PC-9 (cell line): ENCODE measurements at regions not wholly inside any gene's neighbourhood (a gene's known extent, or its start where the extent isn't known, plus 50 kb on each side); places are given as distances from the start of the nearest gene placed in this dataset.

Experiments used
- BruUV-seq: library from RNA; stranded (reverse); fragments of 400-500 nt; replicated peaks from 2 replicates; lab custom pipeline; 2021; lab: Mats Ljungman, UMichigan
- CTCF ChIA-PET: fragments of 300-600 bp; sonication (Branson Sonifier 250); formaldehyde crosslinking; loops from one replicate; lab custom pipeline; 2022; ENCODE audit warnings: antibody characterized with exemption; lab: Charles Lee
- POLR2A ChIA-PET: fragments of 300-600 bp; sonication (Branson Sonifier 250); formaldehyde crosslinking; loops from one replicate; lab custom pipeline; 2022; ENCODE audit warnings: antibody characterized with exemption; ENCODE audit not compliant: unreplicated experiment; lab: Charles Lee
- DNase-seq, 2 experiments: peaks; one replicate each; pipeline versions ENCODE4 v3.0.0 to v3.0.0-alpha.2; 2015 to 2022; ENCODE audit warnings: mixed read lengths in 1 of 2
- H2AFZ ChIP-seq: fragments of 200-600 bp; sonication (generic); 2 replicates; pipeline ENCODE4 v1.8.1; 2017; ENCODE audit warnings: antibody characterized with exemption
- H3F3A ChIP-seq: fragments of 200-600 bp; sonication (generic); 2 replicates; pipeline ENCODE4 v1.8.1; 2017; ENCODE audit warnings: antibody characterized with exemption, mild to moderate bottlenecking, low read depth; ENCODE audit not compliant: insufficient read depth
- H3K27ac ChIP-seq: fragments of 200-600 bp; sonication (generic); 2 replicates; pipeline ENCODE4 v1.6.1; 2016; ENCODE audit warnings: mixed run types
- H3K27me3 ChIP-seq: fragments of 200-600 bp; sonication (generic); 2 replicates; pipeline ENCODE4 v1.6.1; 2016; ENCODE audit warnings: low read depth, mixed run types; ENCODE audit not compliant: insufficient read depth
- H3K36me3 ChIP-seq: fragments of 200-600 bp; sonication (generic); 2 replicates; pipeline ENCODE4 v1.6.1; 2016; ENCODE audit warnings: low read depth, mixed run types
- H3K4me1 ChIP-seq: fragments of 200-600 bp; sonication (generic); replicated peaks from 2 replicates; pipeline ENCODE4 v1.6.1; 2016; ENCODE audit warnings: mixed run types; ENCODE audit not compliant: insufficient read depth
- H3K4me2 ChIP-seq: fragments of 200-600 bp; sonication (generic); 2 replicates; pipeline ENCODE4 v1.6.1; 2017; ENCODE audit warnings: mixed run types
- H3K4me3 ChIP-seq: fragments of 200-600 bp; sonication (generic); 2 replicates; pipeline ENCODE4 v1.6.1; 2016; ENCODE audit warnings: mixed run types
- H3K79me2 ChIP-seq: fragments of 200-600 bp; sonication (generic); 2 replicates; pipeline ENCODE4 v1.6.1; 2017; ENCODE audit warnings: low read depth, mixed run types
- H3K9me2 ChIP-seq: fragments of 200-600 bp; sonication (generic); 2 replicates; pipeline ENCODE4 v1.8.1; 2017; ENCODE audit warnings: mild to moderate bottlenecking; ENCODE audit not compliant: insufficient read depth
- H3K9me3 ChIP-seq: fragments of 200-600 bp; sonication (generic); 2 replicates; pipeline ENCODE4 v1.8.1; 2016; ENCODE audit warnings: low read depth; ENCODE audit not compliant: insufficient read depth
- H4K20me1 ChIP-seq: fragments of 200-600 bp; sonication (generic); 2 replicates; pipeline ENCODE4 v1.8.1; 2017; ENCODE audit not compliant: insufficient read depth
- CTCF ChIP-seq: fragments of 200-600 bp; sonication (generic); conservative IDR thresholded peaks from 2 replicates; pipeline ENCODE4 v1.6.1; 2017; ENCODE audit warnings: mixed run types, antibody characterized with exemption, mild to moderate bottlenecking, moderate library complexity
- EZH2 ChIP-seq: fragments of 200-600 bp; sonication (generic); IDR thresholded peaks from 2 replicates; pipeline ENCODE4 v1.8.0; 2017; ENCODE audit warnings: antibody characterized with exemption, low read depth
- intact Hi-C: fragments of 100-400 bp; cut with micrococcal nuclease; formaldehyde crosslinking; loops from one replicate; pipeline ENCODE4 v1.10.0; 2022; ENCODE audit not compliant: unreplicated experiment

- intact Hi-C loops = no loop called here
- CTCF ChIA-PET = no interaction called here
- Histone ChIP-seq H2AFZ (no peak overlapping the region), H3K4me2 (no peak overlapping the region), H3K4me1 (no peaks in the 10 kb centered on the region), H3K36me3 (no peaks in the 10 kb centered on the region), H3K27ac (no peak overlapping the region), H3K79me2 (no peaks in the 10 kb centered on the region), H3K27me3 (no peaks in the 10 kb centered on the region), H3K9me2 (no peaks in the 10 kb centered on the region), H3K4me3 (no peak overlapping the region), H4K20me1 (no peaks in the 10 kb centered on the region), H3K9me3 (no peaks in the 10 kb centered on the region), H3F3A (no peaks in the 10 kb centered on the region)
- POLR2A ChIA-PET = no interaction called here
- TF ChIP-seq EZH2 (no peak), CTCF (no peak)
- no peak for DNase-seq
- BruUV-seq = no TSS peak
These were observed 136.5 kb upstream of the NPY2R start for GRCh38 chr4:155071962-155072361.

GRCh38 chr4:155072417-155072816 lies 136.0 kb upstream of the NPY2R start:
- Histone ChIP-seq H2AFZ (no peak overlapping the region), H3K27me3 (no peaks in the 10 kb centered on the region), H3F3A (no peaks in the 10 kb centered on the region), H3K9me2 (no peaks in the 10 kb centered on the region), H3K4me3 (no peak overlapping the region), H3K27ac (no peak overlapping the region), H3K79me2 (no peaks in the 10 kb centered on the region), H3K4me2 (no peak overlapping the region), H4K20me1 (no peaks in the 10 kb centered on the region), H3K4me1 (no peaks in the 10 kb centered on the region), H3K9me3 (no peaks in the 10 kb centered on the region), H3K36me3 (no peaks in the 10 kb centered on the region)
- ChIA-PET POLR2A (no interaction called here), CTCF (no interaction called here)
- TF ChIP-seq CTCF (no peak), EZH2 (no peak)
- no peak for DNase-seq
- no TSS peak for BruUV-seq
- intact Hi-C loops = no loop called here

GRCh38 chr4:155073852-155074251 lies 134.6 kb upstream of the NPY2R start:
- H3K4me2 ChIP-seq = no peak overlapping the region
- H3K27me3 ChIP-seq = no peaks in the 10 kb centered on the region
- DNase-seq = no peak
- H3K27ac ChIP-seq = no peak overlapping the region
- intact Hi-C loops = no loop called here
- no peaks in the 10 kb centered on the region for H3K79me2 ChIP-seq
- H3K9me3 ChIP-seq = no peaks in the 10 kb centered on the region
- BruUV-seq = no TSS peak
- H3F3A ChIP-seq = no peaks in the 10 kb centered on the region
- H3K4me1 ChIP-seq = no peaks in the 10 kb centered on the region
- no peaks in the 10 kb centered on the region for H3K9me2 ChIP-seq
- TF ChIP-seq EZH2 = no peak
- no peak for TF ChIP-seq CTCF
- POLR2A ChIA-PET = no interaction called here
- CTCF ChIA-PET = no interaction called here
- H3K36me3 ChIP-seq = no peaks in the 10 kb centered on the region
- H4K20me1 ChIP-seq = no peaks in the 10 kb centered on the region
- no peak overlapping the region for H2AFZ ChIP-seq
- H3K4me3 ChIP-seq = no peak overlapping the region
